ENCODE measurements at regions not wholly inside any gene's neighbourhood (a gene's known extent, or its start where the extent isn't known, plus 50 kb on each side); places are given as distances from the start of the nearest gene placed in this dataset.
"Not testable (repeated sequence)": the region's sequence is repeated elsewhere in the genome, so short reads cannot be mapped to it uniquely, and the experiment has no call there.

DNA sequence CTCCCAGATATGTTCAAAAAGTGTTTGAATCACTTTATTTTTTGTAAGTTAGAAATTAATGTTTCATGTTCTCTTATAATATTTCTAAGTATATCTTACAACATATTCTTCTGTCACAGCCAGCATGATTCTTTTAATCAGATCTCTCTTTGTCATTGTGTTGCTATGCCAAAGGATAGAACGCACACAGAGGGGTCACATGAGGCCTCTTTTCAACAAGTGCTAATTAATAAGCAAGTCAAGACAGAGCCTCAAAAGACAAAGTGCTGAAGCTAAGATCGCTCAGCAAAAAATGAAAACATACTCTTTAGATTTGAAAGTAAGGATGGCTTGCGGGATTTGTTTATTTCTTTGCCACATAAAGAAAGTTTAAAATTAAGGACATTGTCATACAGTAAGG, 508.8 kb upstream of the PTCHD4 start:
- no peak for DNase-seq

DNA sequence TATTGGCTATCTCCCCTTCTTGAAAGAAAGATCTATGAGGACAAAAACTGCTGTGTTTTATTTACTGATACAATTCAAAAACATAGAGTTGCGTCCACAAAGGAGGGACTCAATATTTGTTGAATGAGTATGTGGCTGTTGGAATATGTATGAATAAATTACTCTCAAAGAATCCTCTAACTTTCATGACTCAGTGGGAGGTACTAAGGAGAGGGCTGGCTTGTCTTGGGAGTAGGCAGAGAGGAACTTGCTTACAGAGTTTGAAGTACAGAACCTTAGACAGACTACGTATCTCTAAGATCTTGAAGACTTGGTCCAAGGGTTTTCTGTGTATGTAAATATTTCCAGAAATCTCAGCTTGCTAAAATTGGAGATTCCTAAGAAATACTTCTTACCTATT, 504.0 kb upstream of the PTCHD4 start:
- no peak for DNase-seq

DNA sequence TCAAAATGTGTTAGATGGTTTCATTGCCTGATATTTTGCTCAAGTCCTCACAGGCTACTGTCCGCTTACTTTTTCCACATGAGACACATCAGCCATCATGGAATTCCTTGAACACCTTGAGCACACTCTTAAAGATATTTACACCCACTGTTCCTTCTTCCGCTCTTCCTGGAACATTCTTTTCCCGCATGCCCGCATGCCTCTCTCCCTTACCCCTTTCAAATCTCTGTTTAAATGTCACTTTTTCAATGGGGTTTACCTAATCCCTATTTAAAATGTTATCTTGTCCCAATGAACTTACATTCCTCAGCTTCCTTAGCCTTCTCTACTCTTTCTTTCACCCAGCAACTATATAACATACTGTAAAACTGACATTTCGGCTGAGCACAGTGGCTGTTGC, 503.3 kb upstream of the PTCHD4 start:
- no peak for DNase-seq

DNA sequence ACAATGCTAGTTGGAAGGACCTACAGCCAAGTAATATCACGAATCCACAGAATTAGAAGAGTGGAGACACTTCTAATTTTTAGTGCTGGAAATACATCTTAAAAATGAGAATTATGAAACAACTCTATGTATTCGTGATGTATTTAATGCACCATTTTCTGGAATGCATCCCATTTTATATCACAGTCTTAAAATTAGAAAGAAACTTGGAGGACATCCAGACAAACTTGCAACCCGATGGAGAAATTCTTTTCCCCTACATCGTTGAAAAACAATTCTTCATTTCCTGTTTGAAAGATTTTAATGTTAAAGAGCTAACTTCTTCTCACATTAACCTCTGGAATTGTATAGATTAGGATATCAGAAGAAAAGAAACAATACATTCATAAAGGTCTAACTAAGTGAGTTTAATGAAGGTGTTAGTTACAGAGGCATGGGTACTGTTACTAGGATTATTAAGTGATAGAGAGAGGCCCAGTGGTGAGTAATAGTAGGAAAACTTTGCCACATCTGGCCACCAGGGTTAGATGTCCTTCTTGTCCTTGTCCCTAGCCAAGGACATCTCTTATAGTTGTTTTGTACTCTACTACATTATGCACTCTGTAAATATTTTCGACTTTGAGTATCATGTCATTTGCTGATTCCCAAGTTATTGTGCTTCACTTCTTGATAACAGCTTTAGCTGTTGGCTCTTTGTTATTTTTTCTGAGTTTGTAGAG, 502.4 kb upstream of the PTCHD4 start:
- no peak for DNase-seq

DNA sequence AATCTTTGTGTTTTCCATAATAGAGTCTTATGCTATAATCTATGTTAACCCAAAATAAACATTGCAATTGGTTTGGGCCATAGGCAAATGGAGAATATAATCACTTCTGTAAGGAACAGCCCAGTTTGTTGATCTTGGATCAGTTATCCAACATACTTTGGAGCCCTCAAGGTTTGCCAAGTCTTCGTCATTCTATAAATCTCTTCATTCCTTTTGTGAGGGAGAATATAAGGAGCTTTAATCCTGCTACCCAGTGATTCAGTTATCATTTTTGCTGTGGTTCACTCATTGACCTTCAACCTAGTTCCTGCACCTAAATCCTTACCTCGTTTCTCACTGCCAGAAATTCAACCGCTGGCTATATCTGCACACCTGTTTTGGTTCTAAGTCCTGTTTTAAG, 500.3 kb upstream of the PTCHD4 start:
- no peak for DNase-seq

DNA sequence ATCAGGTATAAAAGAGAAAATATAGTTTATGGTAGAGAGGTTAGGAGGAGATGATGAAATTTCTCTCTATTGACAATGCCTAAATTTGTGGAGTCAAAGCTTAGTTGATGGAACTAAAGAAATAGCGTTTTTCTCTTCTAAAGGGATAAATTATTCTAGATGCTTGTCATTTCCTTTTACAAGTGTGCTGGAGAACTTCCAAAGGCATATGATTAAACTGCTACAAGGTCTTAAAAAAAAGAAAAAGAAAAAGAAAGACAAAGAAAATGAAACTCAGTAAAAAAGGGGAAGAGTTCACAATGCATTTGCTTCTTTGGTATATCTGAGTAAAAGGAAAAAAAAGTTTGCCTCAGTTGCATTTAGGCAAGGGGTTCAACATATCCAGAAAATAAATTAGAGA, 499.8 kb upstream of the PTCHD4 start:
- no peak for DNase-seq

DNA sequence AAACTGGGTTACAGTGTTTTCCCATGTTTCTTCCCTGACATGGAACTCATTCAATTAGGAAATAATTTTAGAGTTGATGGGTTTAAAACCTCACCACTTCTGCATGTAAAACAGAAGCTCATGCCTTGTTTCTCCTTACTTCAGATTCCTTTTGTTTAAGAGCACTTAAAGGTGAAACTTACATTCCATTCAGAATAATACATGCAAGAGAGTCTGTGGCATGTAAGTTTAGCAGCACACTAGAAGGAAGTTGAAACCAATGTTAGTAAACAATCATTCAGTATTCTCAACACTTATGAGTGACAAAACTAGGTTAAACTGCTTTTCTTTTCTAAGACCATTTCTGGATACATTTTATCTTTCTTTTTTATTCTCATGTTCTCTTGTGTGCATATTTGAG, 495.6 kb upstream of the PTCHD4 start:
- DNase-seq, result no peak

DNA sequence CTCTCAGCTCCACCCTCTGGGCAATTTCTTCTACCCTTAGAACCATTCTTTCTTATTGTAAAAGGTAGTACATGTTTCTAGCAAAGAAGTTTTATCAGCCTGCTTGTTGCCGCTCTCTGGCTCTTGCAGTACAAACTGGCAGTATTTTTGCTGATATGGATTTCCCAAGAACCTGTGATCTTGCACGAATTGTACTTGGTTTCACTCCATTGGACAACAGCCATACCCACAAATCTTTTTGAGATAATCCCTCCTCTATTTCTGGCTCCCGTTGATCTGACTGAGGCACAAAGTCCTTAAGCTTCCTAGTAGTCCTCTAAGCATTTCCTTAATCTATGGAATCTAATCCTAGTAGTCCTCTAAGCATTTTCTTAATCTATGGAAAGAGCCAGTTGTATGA, 487.0 kb upstream of the PTCHD4 start:
- DNase-seq, result no peak

DNA sequence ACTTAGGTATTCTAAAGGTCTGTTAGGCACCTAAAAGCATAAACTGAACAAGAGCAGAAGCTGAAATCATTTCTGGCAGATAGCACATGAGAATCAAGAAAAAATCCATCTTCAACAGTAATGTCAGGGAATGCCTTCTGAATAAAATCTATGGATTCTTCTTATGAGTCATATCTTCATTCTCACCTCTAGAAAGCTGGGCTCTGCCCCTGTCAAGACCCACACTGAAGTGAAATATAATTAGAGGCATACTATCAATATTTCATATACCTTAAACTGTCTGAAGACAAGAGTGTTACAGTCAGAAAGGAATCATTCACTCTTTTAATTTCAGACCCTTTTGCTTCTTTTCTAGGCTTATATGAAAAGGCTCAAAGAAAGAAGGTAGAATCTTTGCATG, 485.8 kb upstream of the PTCHD4 start:
- DNase-seq, result no peak

DNA sequence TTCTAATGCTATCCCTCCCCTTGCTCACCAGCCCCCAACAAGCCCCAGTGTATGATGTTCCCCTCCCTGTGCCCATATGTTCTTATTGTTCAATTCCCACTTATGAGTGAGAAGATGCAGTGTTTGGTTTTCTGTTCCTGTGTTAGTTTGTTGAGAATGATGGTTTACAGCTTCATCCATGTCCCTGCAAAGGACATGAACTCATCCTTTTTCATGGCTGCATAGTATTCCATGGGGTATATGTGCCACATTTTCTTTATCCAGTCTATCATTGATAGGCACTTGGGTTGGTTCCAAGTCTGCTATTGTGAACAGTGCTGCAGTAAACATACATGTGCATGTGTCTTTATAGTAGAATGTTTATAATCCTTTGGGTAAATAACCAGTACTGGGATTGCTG, 480.2 kb upstream of the PTCHD4 start:
- not testable (repeated sequence) for DNase-seq

DNA sequence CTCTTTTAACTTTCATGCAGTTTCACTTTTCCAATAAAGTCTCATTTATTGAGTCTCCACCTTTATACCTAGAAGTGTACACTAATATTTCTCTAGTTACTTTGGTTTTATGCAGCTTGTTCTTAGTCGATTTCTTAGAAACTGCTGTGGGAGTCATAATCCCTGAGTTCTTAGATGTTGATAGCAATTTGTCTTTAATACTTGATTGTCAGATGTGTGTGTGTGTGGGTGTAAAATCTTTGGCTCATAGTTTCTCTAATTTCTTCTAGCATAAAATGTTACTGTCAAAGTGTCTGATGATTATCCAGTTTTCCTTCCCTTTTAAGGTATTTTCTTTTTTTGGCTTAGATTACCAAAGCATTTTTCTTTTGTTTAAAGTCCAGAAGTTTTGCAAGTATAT, 473.8 kb upstream of the PTCHD4 start:
- no peak for DNase-seq

DNA sequence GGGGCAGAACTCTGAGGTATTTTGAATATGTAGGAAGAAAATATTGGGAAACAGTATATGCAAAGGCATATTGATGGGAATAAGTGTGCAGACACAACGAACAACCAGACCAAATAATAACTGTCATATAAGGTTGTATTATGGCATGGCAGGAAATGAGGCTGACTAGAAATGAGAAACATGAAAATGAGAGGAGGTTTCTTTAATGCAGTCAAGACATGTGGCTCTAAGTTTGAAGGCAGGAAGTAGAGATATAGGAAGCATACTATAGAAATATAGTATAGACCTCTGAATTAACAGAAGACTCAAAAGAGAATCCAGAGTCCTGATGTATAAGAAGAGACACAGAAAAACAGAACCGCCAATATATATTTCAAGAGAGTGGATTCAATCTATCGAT, 459.7 kb upstream of the PTCHD4 start:
- no peak for DNase-seq

DNA sequence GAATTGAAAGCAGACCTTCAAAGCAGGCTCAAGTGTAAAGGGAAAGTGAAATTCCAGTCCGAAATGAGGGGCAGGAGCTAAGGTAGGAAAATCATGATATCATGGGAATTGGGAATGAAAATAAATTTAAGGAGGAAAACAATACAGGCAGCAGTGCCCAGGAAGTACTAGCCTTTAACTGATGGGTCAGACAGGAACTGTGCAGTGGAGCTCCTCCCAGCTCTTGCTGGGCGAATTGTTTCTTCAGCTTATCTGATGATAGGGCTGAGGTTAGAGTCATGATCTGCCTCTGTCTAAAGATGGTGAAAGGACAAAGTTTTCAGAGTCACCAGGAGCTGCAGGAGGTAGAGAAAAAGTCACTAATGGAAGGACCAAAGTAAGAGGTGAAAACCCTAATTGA, 457.9 kb upstream of the PTCHD4 start:
- DNase-seq, result no peak

DNA sequence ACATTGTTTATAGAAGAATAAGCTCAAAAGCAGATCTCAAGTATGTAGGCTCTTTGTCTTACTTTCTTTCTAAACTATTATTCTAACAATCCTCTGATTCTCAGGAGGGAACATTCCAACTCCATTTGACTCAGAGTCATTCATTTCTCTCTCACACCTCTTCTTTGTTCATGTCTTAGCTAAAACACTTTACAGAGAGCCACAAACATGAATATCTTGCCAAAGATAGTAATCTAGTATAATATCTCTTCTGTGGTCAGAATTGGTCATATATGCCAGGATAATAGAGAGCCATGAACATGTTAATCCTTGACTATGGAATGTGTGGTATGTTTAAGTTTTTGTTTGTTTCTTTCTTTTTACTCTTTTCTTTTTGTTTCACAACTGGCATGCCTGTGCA, 456.0 kb upstream of the PTCHD4 start:
- DNase-seq, result no peak

DNA sequence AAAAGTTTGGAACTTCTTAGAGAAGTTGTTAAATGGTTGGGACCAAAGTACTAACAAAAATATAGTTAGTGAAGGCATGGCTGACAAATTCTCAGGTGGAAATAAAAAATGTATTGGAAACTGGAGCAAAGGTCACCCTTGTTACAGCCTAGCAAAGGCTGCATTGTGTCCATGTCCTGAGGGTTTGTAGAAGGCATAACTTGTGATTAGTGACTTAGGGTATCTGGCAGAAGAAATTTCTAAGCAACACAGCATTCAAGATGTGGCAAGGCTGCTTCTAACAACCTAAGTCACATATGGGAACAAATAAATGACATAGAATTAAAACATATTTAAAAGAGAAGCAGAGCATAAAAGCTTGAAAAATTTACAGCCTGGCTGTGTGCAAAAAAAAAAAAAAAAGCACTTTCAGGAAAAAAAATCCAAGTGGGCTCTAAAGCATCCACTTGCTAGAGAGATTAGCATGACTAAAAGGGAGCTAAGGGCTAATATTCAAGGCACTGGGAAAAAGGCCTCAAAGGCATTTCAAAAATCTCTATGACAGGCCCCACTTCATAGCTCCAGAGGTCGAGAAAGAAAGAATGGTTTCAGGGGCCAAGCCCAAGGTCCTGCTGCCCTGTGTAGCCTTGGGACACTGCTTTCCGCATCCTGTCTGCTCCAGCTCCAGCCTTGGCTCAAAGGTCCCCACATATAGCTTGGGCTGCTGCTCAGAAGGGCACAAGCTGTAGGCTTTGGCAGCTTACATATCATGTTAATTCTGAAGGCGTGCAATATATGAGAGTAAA, 453.2 kb upstream of the PTCHD4 start:
- DNase-seq, result no peak

DNA sequence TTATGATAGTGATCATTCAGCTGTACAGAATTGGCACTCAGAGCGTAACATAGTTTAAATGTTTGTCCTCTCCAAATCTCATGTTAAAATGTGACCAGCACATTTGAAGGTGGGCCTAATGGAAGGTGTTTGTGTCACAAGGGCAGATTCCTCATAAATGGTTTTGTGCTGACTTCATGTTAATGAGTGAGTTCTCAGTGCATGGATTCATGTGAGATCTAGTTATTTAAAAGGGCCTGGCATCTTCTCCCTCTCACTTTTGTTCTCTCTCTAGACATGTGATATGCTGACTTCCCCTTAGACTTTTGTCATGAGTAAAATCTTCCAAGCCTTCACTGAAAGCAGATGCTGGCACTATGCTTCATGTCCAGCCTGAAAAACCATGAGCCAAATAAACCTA, 452.4 kb upstream of the PTCHD4 start:
- DNase-seq, result no peak

DNA sequence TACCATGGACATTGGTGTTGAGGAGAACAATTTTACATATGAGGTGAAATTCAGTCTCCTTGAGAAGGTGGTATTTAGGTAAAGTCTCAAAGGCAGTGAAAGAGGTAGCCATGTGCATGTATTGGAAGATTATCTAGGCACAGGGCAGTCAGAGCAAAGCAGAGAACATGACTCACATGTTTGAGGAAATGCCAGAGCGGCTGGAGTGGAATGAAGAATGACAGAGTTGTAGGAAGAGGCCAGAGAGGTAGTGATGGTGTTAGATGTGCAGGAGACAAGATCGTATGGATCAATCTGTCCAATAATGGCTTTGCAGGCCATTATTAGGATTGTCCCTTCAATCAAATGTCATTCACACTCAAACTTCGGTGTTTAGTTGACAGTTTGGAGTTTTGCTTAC, 449.4 kb upstream of the PTCHD4 start:
- no peak for DNase-seq

DNA sequence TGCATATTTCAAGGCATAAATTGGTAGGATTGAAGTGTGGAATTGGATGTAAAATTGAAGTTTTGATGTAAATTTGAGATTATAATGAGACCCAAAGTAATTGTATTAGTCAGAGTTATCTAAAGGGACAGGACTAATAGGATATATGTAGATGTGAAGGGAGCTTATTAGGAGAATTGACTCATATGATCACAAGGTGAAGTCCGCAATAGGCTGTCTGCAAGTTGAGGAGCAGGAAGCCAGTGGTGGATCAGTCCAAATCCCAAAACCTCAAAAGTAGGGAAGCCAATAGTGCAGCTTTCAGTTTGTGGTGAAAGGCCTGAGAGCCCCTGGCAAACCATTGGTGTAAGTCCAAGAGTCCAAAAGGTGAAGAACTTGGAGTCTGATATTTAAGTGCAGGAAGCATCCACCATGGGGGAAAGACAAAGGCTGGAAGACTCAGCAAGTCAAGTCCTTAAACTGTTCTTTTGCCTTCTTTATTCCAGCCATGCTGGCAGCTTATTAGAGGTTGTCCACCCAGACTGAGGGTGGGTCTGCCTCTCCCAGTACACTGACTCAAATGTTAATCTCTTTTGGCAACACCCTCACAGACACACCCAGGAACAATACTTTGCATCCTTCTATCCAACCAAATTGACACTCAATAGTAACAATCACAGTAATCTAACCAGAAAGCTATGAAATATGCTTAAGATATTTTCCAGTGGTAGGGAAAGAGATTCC, 442.6 kb upstream of the PTCHD4 start:
- DNase-seq, result no peak

DNA sequence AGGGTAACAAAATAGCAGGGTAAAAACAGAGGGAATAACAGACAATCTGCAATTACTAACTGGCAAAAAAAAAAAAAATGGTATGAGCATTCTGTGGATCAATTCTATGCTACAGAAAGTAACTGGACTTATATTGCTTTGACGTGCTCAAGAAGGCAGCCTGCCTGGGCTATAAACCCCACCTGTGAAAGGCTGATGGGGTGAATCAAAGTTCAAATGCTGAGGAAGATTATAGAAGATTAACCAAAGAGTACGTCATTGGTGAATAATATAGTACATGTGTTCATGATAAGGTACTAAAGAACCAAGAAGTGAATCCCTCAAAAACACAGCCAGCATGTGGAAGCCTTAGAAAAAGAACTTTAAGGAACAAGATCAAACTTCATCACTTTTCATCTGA, 441.9 kb upstream of the PTCHD4 start:
- DNase-seq, result no peak

DNA sequence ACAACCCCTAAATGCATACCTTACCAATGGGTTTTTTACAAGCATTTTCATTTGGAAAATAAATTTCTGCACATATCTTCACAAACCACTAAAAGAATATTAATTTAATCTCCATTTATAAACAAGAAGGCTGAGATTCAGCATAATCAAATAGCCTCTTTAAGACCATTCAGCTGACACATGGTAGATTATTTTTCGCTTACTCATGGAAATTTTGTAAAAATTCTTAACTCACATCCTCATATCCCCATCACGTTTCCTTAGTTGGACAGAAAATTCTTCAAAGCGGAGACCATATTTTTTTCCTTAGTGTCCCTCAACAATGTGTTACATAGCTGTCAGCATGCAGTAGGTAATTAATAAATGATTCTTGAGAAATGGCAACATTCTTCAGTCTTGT, 439.6 kb upstream of the PTCHD4 start:
- no peak for DNase-seq

DNA sequence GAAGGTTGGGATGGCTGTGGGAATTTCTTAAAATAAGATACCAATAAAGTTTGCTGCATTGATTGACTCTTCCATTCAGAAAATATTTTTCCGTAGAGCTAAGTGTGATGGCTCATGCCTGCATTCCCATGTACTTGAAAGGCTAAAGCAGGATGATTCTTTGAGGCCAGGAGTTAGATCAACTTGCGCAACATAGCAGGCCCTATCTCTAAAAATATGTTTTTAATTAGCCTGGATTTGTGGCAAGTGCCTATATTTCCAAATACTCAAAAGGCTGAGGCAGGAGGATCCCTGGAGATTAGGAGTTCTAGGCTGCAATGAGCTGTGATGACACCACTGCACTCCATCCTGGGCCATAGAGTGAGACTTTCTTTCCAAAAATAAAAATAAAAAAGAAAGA, 431.2 kb upstream of the PTCHD4 start:
- no peak for DNase-seq

DNA sequence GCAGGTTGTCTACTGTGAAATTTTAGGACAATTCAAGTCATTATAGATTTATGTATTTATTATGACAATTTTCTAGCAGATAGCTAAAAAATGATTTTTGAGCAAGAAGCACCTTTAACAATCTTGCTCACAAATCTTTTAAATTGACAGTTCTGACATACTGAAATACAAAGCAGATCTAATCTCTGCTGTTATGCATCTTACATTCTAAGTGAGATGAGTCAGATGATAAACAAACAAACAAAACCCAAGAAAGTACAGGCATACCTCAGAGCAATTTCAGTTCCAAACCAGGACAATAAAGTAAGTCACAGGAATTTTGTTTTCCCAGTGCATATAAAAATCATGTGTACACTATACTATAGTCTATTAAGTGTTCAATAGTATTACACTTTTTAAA, 430.7 kb upstream of the PTCHD4 start:
- DNase-seq, result no peak

DNA sequence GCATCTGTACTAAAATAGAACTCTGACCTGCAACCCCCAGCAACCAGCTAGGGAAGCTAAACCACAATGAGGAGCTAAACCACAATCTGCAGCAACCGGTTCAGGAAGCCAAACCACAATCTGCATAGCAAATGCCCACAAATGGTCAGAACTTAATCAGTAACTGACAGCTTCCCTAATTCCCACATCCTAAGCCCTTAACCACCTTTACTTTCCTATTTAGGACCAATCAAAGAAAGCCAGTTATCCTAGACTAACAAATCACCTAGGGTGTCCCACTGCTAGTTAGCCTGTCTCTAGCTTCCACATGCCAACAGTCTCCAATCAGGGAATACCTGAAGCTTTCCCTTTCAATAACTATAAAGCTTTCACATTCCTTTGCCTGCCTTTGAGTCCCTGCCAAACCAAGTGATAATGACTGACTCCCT, 424.6 kb upstream of the PTCHD4 start:
- DNase-seq, result no peak

Measured in hypothalamus (tissue), 51 donors.